GM23338 (cell line): ENCODE measurements at regions not wholly inside any gene's neighbourhood (a gene's known extent, or its start where the extent isn't known, plus 50 kb on each side); places are given as distances from the start of the nearest gene placed in this dataset.

Experiments
- ATAC-seq: fragments of 200-7000 bp; cut with Tn5 transposase; 3 replicates; pipeline ENCODE4 v1.9.1; 2020
- DNase-seq: peaks from one replicate; pipeline ENCODE4 v3.0.0-alpha.2; 2015; ENCODE audit warnings: low spot score
- H2AFZ ChIP-seq: fragments of 200-600 bp; sonication (generic); 2 replicates; pipeline ENCODE4 v1.8.0; 2016; ENCODE audit warnings: antibody characterized with exemption, mild to moderate bottlenecking, moderate library complexity
- H3F3A ChIP-seq: fragments of 200-600 bp; sonication (generic); replicated peaks from 2 replicates; pipeline ENCODE4 v1.8.0; 2017; ENCODE audit warnings: antibody characterized with exemption, mixed run types, low read depth
- H3K27ac ChIP-seq: fragments of 200-600 bp; sonication (generic); 2 replicates; pipeline ENCODE4 v1.6.1; 2016; ENCODE audit warnings: low read depth
- H3K27me3 ChIP-seq: fragments of 200-600 bp; sonication (generic); 2 replicates; pipeline ENCODE4 v1.8.0; 2016; ENCODE audit warnings: mild to moderate bottlenecking, mixed run types, moderate library complexity; ENCODE audit not compliant: insufficient read depth
- H3K36me3 ChIP-seq: fragments of 200-600 bp; sonication (generic); 2 replicates; pipeline ENCODE4 v1.8.0; 2016; ENCODE audit warnings: mild to moderate bottlenecking; ENCODE audit not compliant: insufficient read depth
- H3K4me1 ChIP-seq: fragments of 200-600 bp; sonication (generic); 2 replicates; pipeline ENCODE4 v1.8.0; 2016; ENCODE audit warnings: mild to moderate bottlenecking, moderate library complexity; ENCODE audit not compliant: insufficient read depth
- H3K4me2 ChIP-seq: fragments of 200-600 bp; sonication (generic); 2 replicates; pipeline ENCODE4 v1.7.1; 2017; ENCODE audit warnings: mixed run types
- H3K4me3 ChIP-seq: fragments of 200-600 bp; sonication (generic); 2 replicates; pipeline ENCODE4 v1.6.1; 2016; ENCODE audit warnings: mixed run types
- H3K79me2 ChIP-seq: fragments of 200-600 bp; sonication (generic); replicated peaks from 2 replicates; pipeline ENCODE4 v1.8.0; 2017; ENCODE audit warnings: mild to moderate bottlenecking; ENCODE audit not compliant: insufficient read depth
- H3K9me2 ChIP-seq: fragments of 200-600 bp; sonication (generic); 2 replicates; pipeline ENCODE4 v1.8.0; 2017; ENCODE audit not compliant: insufficient read depth
- H4K20me1 ChIP-seq: fragments of 200-600 bp; sonication (generic); replicated peaks from 2 replicates; pipeline ENCODE4 v1.8.0; 2017; ENCODE audit warnings: mild to moderate bottlenecking; ENCODE audit not compliant: insufficient read depth
- H3K27ac Mint-ChIP-seq: 2 replicates; pipeline ENCODE4 v1.8.0; 2020; ENCODE audit warnings: inconsistent platforms, mild to moderate bottlenecking, moderate library complexity, mixed read lengths
- H3K27me3 Mint-ChIP-seq: 3 replicates; pipeline ENCODE4 v1.8.0; 2022; ENCODE audit warnings: low read depth, mild to moderate bottlenecking, moderate library complexity, mixed read lengths, inconsistent platforms; ENCODE audit not compliant: insufficient read depth, poor library complexity
- H3K36me3 Mint-ChIP-seq: 3 replicates; pipeline ENCODE4 v1.8.0; 2021; ENCODE audit warnings: low read depth, mild to moderate bottlenecking, inconsistent platforms, moderate library complexity, mixed read lengths
- H3K4me1 Mint-ChIP-seq: 3 replicates; pipeline ENCODE4 v1.8.0; 2020; ENCODE audit warnings: mild to moderate bottlenecking, inconsistent platforms, mixed read lengths
- H3K4me3 Mint-ChIP-seq: 3 replicates; pipeline ENCODE4 v1.8.0; 2021; ENCODE audit warnings: moderate library complexity, mild to moderate bottlenecking, inconsistent platforms, mixed read lengths
- H3K9me3 Mint-ChIP-seq: 3 replicates; pipeline ENCODE4 v1.8.0; 2020; ENCODE audit warnings: moderate library complexity, mild to moderate bottlenecking, inconsistent platforms, mixed read lengths
- CREB1 ChIP-seq: fragments of 250-450 bp; sonication (Bioruptor Pico); IDR thresholded peaks from 2 replicates; pipeline ENCODE4 v1.5.0; 2020; ENCODE audit warnings: low read depth, mild to moderate bottlenecking, moderate library complexity
- CTCF ChIP-seq, 2 experiments: fragments of 200-600 bp in 1 of 2; sonication (generic) in 1 of 2; conservative IDR thresholded peaks; 2 replicates each; pipeline versions ENCODE4 v1.5.1 to v1.6.1; 2016 to 2017; ENCODE audit warnings: antibody characterized with exemption in 2 of 2, low read depth in 2 of 2, mild to moderate bottlenecking in 2 of 2, moderate library complexity in 1 of 2
- ETS1 ChIP-seq: IDR thresholded peaks from 2 replicates; pipeline ENCODE4 v1.6.1; 2016; ENCODE audit warnings: antibody characterized with exemption
- EZH2 ChIP-seq: fragments of 200-600 bp; sonication (generic); IDR thresholded peaks from one replicate; pipeline ENCODE4 v1.8.0; 2017; ENCODE audit warnings: antibody characterized with exemption, mild to moderate bottlenecking, low read depth; ENCODE audit not compliant: unreplicated experiment
- EZH2phosphoT487 ChIP-seq: fragments of 200-600 bp; sonication (generic); IDR thresholded peaks from one replicate; pipeline ENCODE4 v1.8.1; 2018; ENCODE audit warnings: antibody characterized with exemption; ENCODE audit not compliant: unreplicated experiment
- JUNB ChIP-seq: IDR thresholded peaks from one replicate; pipeline ENCODE4 v1.6.1; 2016; ENCODE audit warnings: antibody characterized with exemption; ENCODE audit not compliant: unreplicated experiment
- NANOG ChIP-seq: IDR thresholded peaks from 2 replicates; pipeline ENCODE4 v1.6.1; 2016; ENCODE audit warnings: antibody characterized with exemption, borderline replicate concordance
- POLR2AphosphoS5 ChIP-seq: IDR thresholded peaks from 2 replicates; pipeline ENCODE4 v1.6.1; 2016; ENCODE audit warnings: antibody characterized with exemption, low read depth
- STAT1 ChIP-seq: IDR thresholded peaks from one replicate; pipeline ENCODE4 v1.6.1; 2016; ENCODE audit warnings: antibody characterized with exemption; ENCODE audit not compliant: unreplicated experiment
- ZNF114 ChIP-seq: fragments of 250-450 bp; sonication (Bioruptor Pico); IDR thresholded peaks from 2 replicates; pipeline ENCODE4 v1.5.0; 2020; ENCODE audit warnings: mild to moderate bottlenecking, moderate library complexity
- ZNF331 ChIP-seq: fragments of 250-450 bp; sonication (Bioruptor Pico); IDR thresholded peaks from 2 replicates; pipeline ENCODE4 v1.5.0; 2020; ENCODE audit warnings: low read depth, mild to moderate bottlenecking, moderate library complexity
- TF ChIP-seq, protein P1 (sequence below): fragments of 250-450 bp; sonication (Bioruptor Pico); IDR thresholded peaks from 2 replicates; pipeline ENCODE4 v1.5.0; 2020; ENCODE audit warnings: mild to moderate bottlenecking, moderate library complexity

GRCh38 chr4:34412233-34412632, 1832.1 kb downstream of the ARAP2 start:
- Histone ChIP-seq H3K4me1 (no peaks in the 10 kb centered on the region), H2AFZ (no peak overlapping the region), H3K79me2 (no peaks in the 10 kb centered on the region), H3K27me3 (no peaks in the 10 kb centered on the region), H3K36me3 (no peaks in the 10 kb centered on the region), H3F3A (no peaks in the 10 kb centered on the region), H4K20me1 (no peaks in the 10 kb centered on the region), H3K27ac (no peak overlapping the region), H3K9me2 (peaks cover 4% of the 10 kb centered on the region; the same call in 1 of the 2 replicates), H3K4me2 (no peak overlapping the region), H3K4me3 (no peak overlapping the region)
- Mint-ChIP-seq H3K27ac (no peak overlapping the region), H3K27me3 (peaks cover 3% of the 10 kb centered on the region), H3K4me1 (no peaks in the 10 kb centered on the region), H3K4me3 (no peak overlapping the region), H3K9me3 (peaks cover 14% of the 10 kb centered on the region), H3K36me3 (peaks cover 11% of the 10 kb centered on the region; the same call in 2 of the 3 replicates)
- ATAC-seq: no peak
- no peak for DNase-seq
- no peak for TF ChIP-seq CTCF (conservative IDR thresholded peaks at IDR 0.05; ENCODE audit: low read depth in 2 of 2)
- no peak for TF ChIP-seq ZNF331 (CRISPR knock-in tag)
- no peak for TF ChIP-seq JUNB

GRCh38 chr4:34412911-34413310, 1831.4 kb downstream of the ARAP2 start:
- peaks cover 3% of the 10 kb centered on the region for H3K27me3 Mint-ChIP-seq
- H3K36me3 ChIP-seq: no peaks in the 10 kb centered on the region
- no peak for TF ChIP-seq NANOG
- no peak for TF ChIP-seq ZNF114 (CRISPR knock-in tag)
- no peak for TF ChIP-seq ETS1
- no peak for TF ChIP-seq STAT1
- no peak for TF ChIP-seq JUNB
- no peak for TF ChIP-seq POLR2AphosphoS5
- no peak for TF ChIP-seq EZH2phosphoT487
- no peak for TF ChIP-seq EZH2
- TF ChIP-seq, protein P1, sequence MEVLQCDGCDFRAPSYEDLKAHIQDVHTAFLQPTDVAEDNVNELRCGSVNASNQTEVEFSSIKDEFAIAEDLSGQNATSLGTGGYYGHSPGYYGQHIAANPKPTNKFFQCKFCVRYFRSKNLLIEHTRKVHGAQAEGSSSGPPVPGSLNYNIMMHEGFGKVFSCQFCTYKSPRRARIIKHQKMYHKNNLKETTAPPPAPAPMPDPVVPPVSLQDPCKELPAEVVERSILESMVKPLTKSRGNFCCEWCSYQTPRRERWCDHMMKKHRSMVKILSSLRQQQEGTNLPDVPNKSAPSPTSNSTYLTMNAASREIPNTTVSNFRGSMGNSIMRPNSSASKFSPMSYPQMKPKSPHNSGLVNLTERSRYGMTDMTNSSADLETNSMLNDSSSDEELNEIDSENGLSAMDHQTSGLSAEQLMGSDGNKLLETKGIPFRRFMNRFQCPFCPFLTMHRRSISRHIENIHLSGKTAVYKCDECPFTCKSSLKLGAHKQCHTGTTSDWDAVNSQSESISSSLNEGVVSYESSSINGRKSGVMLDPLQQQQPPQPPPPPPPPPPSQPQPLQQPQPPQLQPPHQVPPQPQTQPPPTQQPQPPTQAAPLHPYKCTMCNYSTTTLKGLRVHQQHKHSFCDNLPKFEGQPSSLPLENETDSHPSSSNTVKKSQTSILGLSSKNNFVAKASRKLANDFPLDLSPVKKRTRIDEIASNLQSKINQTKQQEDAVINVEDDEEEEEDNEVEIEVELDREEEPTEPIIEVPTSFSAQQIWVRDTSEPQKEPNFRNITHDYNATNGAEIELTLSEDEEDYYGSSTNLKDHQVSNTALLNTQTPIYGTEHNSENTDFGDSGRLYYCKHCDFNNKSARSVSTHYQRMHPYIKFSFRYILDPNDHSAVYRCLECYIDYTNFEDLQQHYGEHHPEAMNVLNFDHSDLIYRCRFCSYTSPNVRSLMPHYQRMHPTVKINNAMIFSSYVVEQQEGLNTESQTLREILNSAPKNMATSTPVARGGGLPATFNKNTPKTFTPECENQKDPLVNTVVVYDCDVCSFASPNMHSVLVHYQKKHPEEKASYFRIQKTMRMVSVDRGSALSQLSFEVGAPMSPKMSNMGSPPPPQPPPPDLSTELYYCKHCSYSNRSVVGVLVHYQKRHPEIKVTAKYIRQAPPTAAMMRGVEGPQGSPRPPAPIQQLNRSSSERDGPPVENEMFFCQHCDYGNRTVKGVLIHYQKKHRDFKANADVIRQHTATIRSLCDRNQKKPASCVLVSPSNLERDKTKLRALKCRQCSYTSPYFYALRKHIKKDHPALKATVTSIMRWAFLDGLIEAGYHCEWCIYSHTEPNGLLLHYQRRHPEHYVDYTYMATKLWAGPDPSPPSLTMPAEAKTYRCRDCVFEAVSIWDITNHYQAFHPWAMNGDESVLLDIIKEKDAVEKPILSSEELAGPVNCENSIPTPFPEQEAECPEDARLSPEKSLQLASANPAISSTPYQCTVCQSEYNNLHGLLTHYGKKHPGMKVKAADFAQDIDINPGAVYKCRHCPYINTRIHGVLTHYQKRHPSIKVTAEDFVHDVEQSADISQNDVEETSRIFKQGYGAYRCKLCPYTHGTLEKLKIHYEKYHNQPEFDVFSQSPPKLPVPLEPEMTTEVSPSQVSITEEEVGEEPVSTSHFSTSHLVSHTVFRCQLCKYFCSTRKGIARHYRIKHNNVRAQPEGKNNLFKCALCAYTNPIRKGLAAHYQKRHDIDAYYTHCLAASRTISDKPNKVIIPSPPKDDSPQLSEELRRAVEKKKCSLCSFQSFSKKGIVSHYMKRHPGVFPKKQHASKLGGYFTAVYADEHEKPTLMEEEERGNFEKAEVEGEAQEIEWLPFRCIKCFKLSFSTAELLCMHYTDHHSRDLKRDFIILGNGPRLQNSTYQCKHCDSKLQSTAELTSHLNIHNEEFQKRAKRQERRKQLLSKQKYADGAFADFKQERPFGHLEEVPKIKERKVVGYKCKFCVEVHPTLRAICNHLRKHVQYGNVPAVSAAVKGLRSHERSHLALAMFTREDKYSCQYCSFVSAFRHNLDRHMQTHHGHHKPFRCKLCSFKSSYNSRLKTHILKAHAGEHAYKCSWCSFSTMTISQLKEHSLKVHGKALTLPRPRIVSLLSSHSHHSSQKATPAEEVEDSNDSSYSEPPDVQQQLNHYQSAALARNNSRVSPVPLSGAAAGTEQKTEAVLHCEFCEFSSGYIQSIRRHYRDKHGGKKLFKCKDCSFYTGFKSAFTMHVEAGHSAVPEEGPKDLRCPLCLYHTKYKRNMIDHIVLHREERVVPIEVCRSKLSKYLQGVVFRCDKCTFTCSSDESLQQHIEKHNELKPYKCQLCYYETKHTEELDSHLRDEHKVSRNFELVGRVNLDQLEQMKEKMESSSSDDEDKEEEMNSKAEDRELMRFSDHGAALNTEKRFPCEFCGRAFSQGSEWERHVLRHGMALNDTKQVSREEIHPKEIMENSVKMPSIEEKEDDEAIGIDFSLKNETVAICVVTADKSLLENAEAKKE (CRISPR knock-in tag): no peak
- no peak for TF ChIP-seq ZNF331 (CRISPR knock-in tag)
- TF ChIP-seq CREB1: no peak

More at GRCh38 chr4:34412911-34413310, 1831.4 kb downstream of the ARAP2 start:
- no peak overlapping the region for H3K4me3 ChIP-seq
- Mint-ChIP-seq H3K9me3 (peaks cover 14% of the 10 kb centered on the region), H3K4me1 (no peaks in the 10 kb centered on the region), H3K36me3 (peaks cover 11% of the 10 kb centered on the region; the same call in 2 of the 3 replicates), H3K27ac (no peak overlapping the region), H3K4me3 (no peak overlapping the region)
- H3K9me2 ChIP-seq: peaks cover 4% of the 10 kb centered on the region; the same call in 1 of the 2 replicates
- no peaks in the 10 kb centered on the region for H3K27me3 ChIP-seq
- H3K4me2 ChIP-seq: no peak overlapping the region
- no peaks in the 10 kb centered on the region for H3K4me1 ChIP-seq
- no peaks in the 10 kb centered on the region for H4K20me1 ChIP-seq
- H3K27ac ChIP-seq: no peak overlapping the region
- no peaks in the 10 kb centered on the region for H3F3A ChIP-seq
- no peak overlapping the region for H2AFZ ChIP-seq
- no peak for ATAC-seq
- DNase-seq: no peak
- H3K79me2 ChIP-seq: no peaks in the 10 kb centered on the region
